GM12878 (cell line): ENCODE measurements at regions not wholly inside any gene's neighbourhood (a gene's known extent, or its start where the extent isn't known, plus 50 kb on each side); places are given as distances from the start of the nearest gene placed in this dataset.

Experiments used
- ATF3 ChIP-seq: IDR thresholded peaks from 2 replicates; pipeline ENCODE4 v1.6.1; 2011; ENCODE audit warnings: low read depth, mild to moderate bottlenecking, low read length, moderate library complexity, borderline replicate concordance; ENCODE audit errors: extremely low read depth
- CHD4 ChIP-seq: fragments of 200-600 bp; sonication (generic); IDR thresholded peaks from 2 replicates; pipeline ENCODE4 v1.6.1; 2016; ENCODE audit warnings: mild to moderate bottlenecking
- CTCF ChIP-seq, 3 experiments: IDR thresholded peaks in 2 of 3; conservative IDR thresholded peaks in 1 of 3; 2 replicates each; pipeline ENCODE4 v1.5.1; 2011; ENCODE audit warnings: low read depth in 3 of 3, low read length in 3 of 3, mild to moderate bottlenecking in 3 of 3, control low read depth in 2 of 3, moderate library complexity in 2 of 3, inconsistent platforms in 1 of 3, mixed read lengths in 1 of 3; ENCODE audit not compliant: control insufficient read depth in 2 of 3, insufficient read depth in 1 of 3; ENCODE audit errors: extremely low read depth in 1 of 3
- EZH2 ChIP-seq: IDR thresholded peaks from 2 replicates; pipeline ENCODE4 v1.6.1; 2012; ENCODE audit warnings: low read depth, mild to moderate bottlenecking, control low read depth, inconsistent platforms, low read length, borderline replicate concordance; ENCODE audit not compliant: control insufficient read depth
- HDAC6 ChIP-seq: fragments of 200-600 bp; sonication (generic); IDR thresholded peaks from one replicate; pipeline ENCODE4 v1.8.0; 2017; ENCODE audit warnings: antibody characterized with exemption; ENCODE audit not compliant: unreplicated experiment
- KDM1A ChIP-seq: fragments of 200-600 bp; sonication (generic); IDR thresholded peaks from 2 replicates; pipeline ENCODE4 v1.6.1; 2016; ENCODE audit warnings: borderline replicate concordance
- MTA2 ChIP-seq: fragments of 450-650 bp; IDR thresholded peaks from 2 replicates; pipeline ENCODE4 v1.6.1; 2016; ENCODE audit warnings: low read depth, mild to moderate bottlenecking, moderate library complexity
- SPI1 ChIP-seq: IDR thresholded peaks from 2 replicates; pipeline ENCODE4 v1.6.1; 2011; ENCODE audit warnings: low read depth, mild to moderate bottlenecking, low read length, moderate library complexity, borderline replicate concordance; ENCODE audit not compliant: insufficient read depth
- SUZ12 ChIP-seq: fragments of 200-600 bp; sonication (generic); IDR thresholded peaks from one replicate; pipeline ENCODE4 v1.6.1; 2018; ENCODE audit warnings: antibody characterized with exemption, mild to moderate bottlenecking; ENCODE audit not compliant: unreplicated experiment
- TAF1 ChIP-seq: IDR thresholded peaks from 2 replicates; pipeline ENCODE4 v1.6.1; 2011; ENCODE audit warnings: mild to moderate bottlenecking, low read depth, low read length, borderline replicate concordance
- TF ChIP-seq, protein P1 (sequence below): IDR thresholded peaks from 2 replicates; pipeline ENCODE4 v1.6.1; 2012; ENCODE audit warnings: low read length, inconsistent platforms
- TF ChIP-seq, protein P2 (sequence below): fragments of 450-650 bp; formaldehyde crosslinking; IDR thresholded peaks from 2 replicates; pipeline ENCODE4 v1.4.0; 2020; ENCODE audit warnings: mild to moderate bottlenecking, moderate library complexity
- TF ChIP-seq, protein P3 (sequence below): IDR thresholded peaks from 2 replicates; pipeline ENCODE4 v1.6.1; 2011; ENCODE audit warnings: mild to moderate bottlenecking, low read depth, low read length, moderate library complexity; ENCODE audit not compliant: insufficient replicate concordance
- TF ChIP-seq, protein P4 (sequence below): IDR thresholded peaks from 2 replicates; pipeline ENCODE4 v1.6.1; 2012; ENCODE audit warnings: mild to moderate bottlenecking, low read depth, low read length

GRCh38 chr12:78473136-78473535 lies 391.4 kb upstream of the SYT1 start:
- TF ChIP-seq TAF1 (no peak), CTCF (IDR thresholded peaks at IDR 0.05 in 2 of 3, conservative IDR thresholded peaks at IDR 0.05 in 1 of 3; ENCODE audit: control insufficient read depth in 2 of 3, extremely low read depth in 1 of 3, insufficient read depth in 1 of 3, low read depth in 3 of 3, low read length in 3 of 3) (no peak), SUZ12 (no peak), KDM1A (no peak), MTA2 (no peak), SPI1 (no peak), CHD4 (no peak), HDAC6 (no peak), EZH2 (no peak), ATF3 (no peak)
- TF ChIP-seq, protein P1, sequence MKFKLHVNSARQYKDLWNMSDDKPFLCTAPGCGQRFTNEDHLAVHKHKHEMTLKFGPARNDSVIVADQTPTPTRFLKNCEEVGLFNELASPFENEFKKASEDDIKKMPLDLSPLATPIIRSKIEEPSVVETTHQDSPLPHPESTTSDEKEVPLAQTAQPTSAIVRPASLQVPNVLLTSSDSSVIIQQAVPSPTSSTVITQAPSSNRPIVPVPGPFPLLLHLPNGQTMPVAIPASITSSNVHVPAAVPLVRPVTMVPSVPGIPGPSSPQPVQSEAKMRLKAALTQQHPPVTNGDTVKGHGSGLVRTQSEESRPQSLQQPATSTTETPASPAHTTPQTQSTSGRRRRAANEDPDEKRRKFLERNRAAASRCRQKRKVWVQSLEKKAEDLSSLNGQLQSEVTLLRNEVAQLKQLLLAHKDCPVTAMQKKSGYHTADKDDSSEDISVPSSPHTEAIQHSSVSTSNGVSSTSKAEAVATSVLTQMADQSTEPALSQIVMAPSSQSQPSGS = no peak
- TF ChIP-seq, protein P2, sequence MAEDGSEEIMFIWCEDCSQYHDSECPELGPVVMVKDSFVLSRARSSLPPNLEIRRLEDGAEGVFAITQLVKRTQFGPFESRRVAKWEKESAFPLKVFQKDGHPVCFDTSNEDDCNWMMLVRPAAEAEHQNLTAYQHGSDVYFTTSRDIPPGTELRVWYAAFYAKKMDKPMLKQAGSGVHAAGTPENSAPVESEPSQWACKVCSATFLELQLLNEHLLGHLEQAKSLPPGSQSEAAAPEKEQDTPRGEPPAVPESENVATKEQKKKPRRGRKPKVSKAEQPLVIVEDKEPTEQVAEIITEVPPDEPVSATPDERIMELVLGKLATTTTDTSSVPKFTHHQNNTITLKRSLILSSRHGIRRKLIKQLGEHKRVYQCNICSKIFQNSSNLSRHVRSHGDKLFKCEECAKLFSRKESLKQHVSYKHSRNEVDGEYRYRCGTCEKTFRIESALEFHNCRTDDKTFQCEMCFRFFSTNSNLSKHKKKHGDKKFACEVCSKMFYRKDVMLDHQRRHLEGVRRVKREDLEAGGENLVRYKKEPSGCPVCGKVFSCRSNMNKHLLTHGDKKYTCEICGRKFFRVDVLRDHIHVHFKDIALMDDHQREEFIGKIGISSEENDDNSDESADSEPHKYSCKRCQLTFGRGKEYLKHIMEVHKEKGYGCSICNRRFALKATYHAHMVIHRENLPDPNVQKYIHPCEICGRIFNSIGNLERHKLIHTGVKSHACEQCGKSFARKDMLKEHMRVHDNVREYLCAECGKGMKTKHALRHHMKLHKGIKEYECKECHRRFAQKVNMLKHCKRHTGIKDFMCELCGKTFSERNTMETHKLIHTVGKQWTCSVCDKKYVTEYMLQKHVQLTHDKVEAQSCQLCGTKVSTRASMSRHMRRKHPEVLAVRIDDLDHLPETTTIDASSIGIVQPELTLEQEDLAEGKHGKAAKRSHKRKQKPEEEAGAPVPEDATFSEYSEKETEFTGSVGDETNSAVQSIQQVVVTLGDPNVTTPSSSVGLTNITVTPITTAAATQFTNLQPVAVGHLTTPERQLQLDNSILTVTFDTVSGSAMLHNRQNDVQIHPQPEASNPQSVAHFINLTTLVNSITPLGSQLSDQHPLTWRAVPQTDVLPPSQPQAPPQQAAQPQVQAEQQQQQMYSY = no peak
- TF ChIP-seq, protein P3, sequence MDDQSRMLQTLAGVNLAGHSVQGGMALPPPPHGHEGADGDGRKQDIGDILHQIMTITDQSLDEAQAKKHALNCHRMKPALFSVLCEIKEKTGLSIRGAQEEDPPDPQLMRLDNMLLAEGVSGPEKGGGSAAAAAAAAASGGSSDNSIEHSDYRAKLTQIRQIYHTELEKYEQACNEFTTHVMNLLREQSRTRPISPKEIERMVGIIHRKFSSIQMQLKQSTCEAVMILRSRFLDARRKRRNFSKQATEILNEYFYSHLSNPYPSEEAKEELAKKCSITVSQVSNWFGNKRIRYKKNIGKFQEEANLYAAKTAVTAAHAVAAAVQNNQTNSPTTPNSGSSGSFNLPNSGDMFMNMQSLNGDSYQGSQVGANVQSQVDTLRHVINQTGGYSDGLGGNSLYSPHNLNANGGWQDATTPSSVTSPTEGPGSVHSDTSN = no peak
- TF ChIP-seq, protein P4, sequence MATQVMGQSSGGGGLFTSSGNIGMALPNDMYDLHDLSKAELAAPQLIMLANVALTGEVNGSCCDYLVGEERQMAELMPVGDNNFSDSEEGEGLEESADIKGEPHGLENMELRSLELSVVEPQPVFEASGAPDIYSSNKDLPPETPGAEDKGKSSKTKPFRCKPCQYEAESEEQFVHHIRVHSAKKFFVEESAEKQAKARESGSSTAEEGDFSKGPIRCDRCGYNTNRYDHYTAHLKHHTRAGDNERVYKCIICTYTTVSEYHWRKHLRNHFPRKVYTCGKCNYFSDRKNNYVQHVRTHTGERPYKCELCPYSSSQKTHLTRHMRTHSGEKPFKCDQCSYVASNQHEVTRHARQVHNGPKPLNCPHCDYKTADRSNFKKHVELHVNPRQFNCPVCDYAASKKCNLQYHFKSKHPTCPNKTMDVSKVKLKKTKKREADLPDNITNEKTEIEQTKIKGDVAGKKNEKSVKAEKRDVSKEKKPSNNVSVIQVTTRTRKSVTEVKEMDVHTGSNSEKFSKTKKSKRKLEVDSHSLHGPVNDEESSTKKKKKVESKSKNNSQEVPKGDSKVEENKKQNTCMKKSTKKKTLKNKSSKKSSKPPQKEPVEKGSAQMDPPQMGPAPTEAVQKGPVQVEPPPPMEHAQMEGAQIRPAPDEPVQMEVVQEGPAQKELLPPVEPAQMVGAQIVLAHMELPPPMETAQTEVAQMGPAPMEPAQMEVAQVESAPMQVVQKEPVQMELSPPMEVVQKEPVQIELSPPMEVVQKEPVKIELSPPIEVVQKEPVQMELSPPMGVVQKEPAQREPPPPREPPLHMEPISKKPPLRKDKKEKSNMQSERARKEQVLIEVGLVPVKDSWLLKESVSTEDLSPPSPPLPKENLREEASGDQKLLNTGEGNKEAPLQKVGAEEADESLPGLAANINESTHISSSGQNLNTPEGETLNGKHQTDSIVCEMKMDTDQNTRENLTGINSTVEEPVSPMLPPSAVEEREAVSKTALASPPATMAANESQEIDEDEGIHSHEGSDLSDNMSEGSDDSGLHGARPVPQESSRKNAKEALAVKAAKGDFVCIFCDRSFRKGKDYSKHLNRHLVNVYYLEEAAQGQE = no peak
